K562 (cell line): ENCODE measurements at regions not wholly inside any gene's neighbourhood (a gene's known extent, or its start where the extent isn't known, plus 50 kb on each side); places are given as distances from the start of the nearest gene placed in this dataset.

Source experiments
- ATAC-seq: fragments of 200-7000 bp; cut with Tn5 transposase; 3 replicates; pipeline ENCODE4 v1.9.1; 2020; ENCODE audit warnings: moderate library complexity
- BruUV-seq: library from RNA; stranded (reverse); fragments of 400-500 nt; replicated peaks from 2 replicates; lab custom pipeline; 2021; lab: Mats Ljungman, UMichigan
- CTCF ChIA-PET: fragments of 300-600 bp; formaldehyde crosslinking; extraction: SDS; loops from one replicate; lab custom pipeline; 2021; ENCODE audit warnings: low intra/inter-chr PET ratio; lab: Yijun Ruan, JAX
- POLR2A ChIA-PET: fragments of 300-600, 350-650 bp; sonication (Branson Sonifier 250); formaldehyde crosslinking; extraction: SDS; loops from one replicate; lab custom pipeline; 2021; ENCODE audit warnings: antibody characterized with exemption, inconsistent platforms; lab: Yijun Ruan, JAX
- DNase-seq, 4 experiments: peaks; one replicate each; pipeline versions ENCODE4 v3.0.0 to v3.0.0-alpha.2; 2011 to 2018; ENCODE audit warnings: low spot score in 3 of 4, mixed read lengths in 3 of 4; ENCODE audit errors: extremely low read depth in 1 of 4
- FAIRE-seq: peaks from 2 replicates; lab custom pipeline; 2011; peaks lifted over from hg19 to GRCh38; lab: Jason Lieb, UNC
- H2AFZ ChIP-seq: 2 replicates; pipeline ENCODE4 v1.6.0; 2011; ENCODE audit warnings: low read depth, low read length, control low read depth, inconsistent platforms
- H3K27ac ChIP-seq: fragments of 200-600 bp; 3 replicates; pipeline ENCODE4 v1.8.0; 2011; ENCODE audit warnings: low read depth, mild to moderate bottlenecking, control low read depth, inconsistent platforms, low read length, moderate library complexity, mixed read lengths; ENCODE audit errors: extremely low read depth
- H3K27me3 ChIP-seq, 2 experiments: fragments of 300-600 bp in 1 of 2; 2 replicates in 1 of 2; 3 replicates in 1 of 2; pipeline versions ENCODE4 v1.6.0 to v1.8.0; 2011; ENCODE audit warnings: inconsistent platforms in 2 of 2, low read length in 2 of 2, mild to moderate bottlenecking in 1 of 2, mixed read lengths in 1 of 2, moderate library complexity in 1 of 2; ENCODE audit not compliant: control insufficient read depth in 2 of 2, insufficient read depth in 2 of 2
- H3K36me3 ChIP-seq: fragments of 300-600 bp; 3 replicates; pipeline ENCODE4 v1.8.0; 2011; ENCODE audit warnings: mild to moderate bottlenecking, low read length, inconsistent platforms; ENCODE audit not compliant: control insufficient read depth, insufficient read depth
- H3K4me1 ChIP-seq, 2 experiments: fragments of 200-600 bp in 1 of 2; replicated peaks in 1 of 2; 2 replicates in 1 of 2; 3 replicates in 1 of 2; pipeline versions ENCODE4 v1.5.1 to v1.8.0; 2011; ENCODE audit warnings: inconsistent platforms in 2 of 2, low read length in 2 of 2, mild to moderate bottlenecking in 1 of 2, mixed read lengths in 1 of 2, moderate library complexity in 1 of 2; ENCODE audit not compliant: control insufficient read depth in 2 of 2, insufficient read depth in 2 of 2
- H3K4me2 ChIP-seq: 2 replicates; pipeline ENCODE4 v1.6.1; 2011; ENCODE audit warnings: low read length, control low read depth, inconsistent platforms, mixed read lengths; ENCODE audit not compliant: insufficient read depth
- H3K4me3 ChIP-seq: fragments of 200-600 bp; sonication (generic), shearing (Covaris generic); 2 replicates; pipeline ENCODE4 v1.5.1; 2016; ENCODE audit warnings: control low read depth, inconsistent platforms
- H3K79me2 ChIP-seq: fragments of 200-600 bp; 3 replicates; pipeline ENCODE4 v1.8.0; 2011; ENCODE audit warnings: low read length, inconsistent platforms; ENCODE audit not compliant: control insufficient read depth, insufficient read depth
- H3K9ac ChIP-seq, 2 experiments: 2 replicates each; pipeline versions ENCODE4 v1.6.0 to v1.6.1; 2011; ENCODE audit warnings: low read depth in 2 of 2, low read length in 2 of 2, control low read depth in 1 of 2, inconsistent platforms in 1 of 2, mild to moderate bottlenecking in 1 of 2, mixed read lengths in 1 of 2; ENCODE audit not compliant: insufficient read depth in 1 of 2
- H3K9me1 ChIP-seq: one replicate; pipeline ENCODE4 v1.6.0; 2011; ENCODE audit warnings: inconsistent platforms, mild to moderate bottlenecking, low read length, moderate library complexity; ENCODE audit not compliant: control insufficient read depth, insufficient read depth
- H3K9me3 ChIP-seq: replicated peaks from 2 replicates; pipeline ENCODE4 v1.5.1; 2011; ENCODE audit warnings: low read depth, low read length, inconsistent platforms; ENCODE audit not compliant: control insufficient read depth, insufficient read depth
- H4K20me1 ChIP-seq: replicated peaks from 2 replicates; pipeline ENCODE4 v1.6.1; 2011; ENCODE audit warnings: low read length, inconsistent platforms, mixed read lengths; ENCODE audit not compliant: control insufficient read depth, insufficient read depth
- ARHGAP35 ChIP-seq: fragments of 450-650 bp; IDR thresholded peaks from 2 replicates; pipeline ENCODE4 v1.6.1; 2018; ENCODE audit not compliant: partially characterized antibody
- CBX5 ChIP-seq: IDR thresholded peaks from 2 replicates; pipeline ENCODE4 v1.6.1; 2014; ENCODE audit warnings: low read depth, borderline replicate concordance
- GTF2A2 ChIP-seq: IDR thresholded peaks from 2 replicates; pipeline ENCODE4 v1.6.1; 2016; ENCODE audit warnings: mild to moderate bottlenecking, missing genetic modification characterization, missing compliant biosample characterization
- GTF2F1 ChIP-seq: IDR thresholded peaks from 2 replicates; pipeline ENCODE4 v1.6.1; 2011; ENCODE audit warnings: low read depth, low read length, improper control_type of control experiment
- PYGO2 ChIP-seq: fragments of 450-650 bp; IDR thresholded peaks from 2 replicates; pipeline ENCODE4 v1.6.1; 2016; ENCODE audit warnings: mild to moderate bottlenecking, missing genetic modification characterization, moderate library complexity, missing compliant biosample characterization
- RBFOX2 ChIP-seq: fragments of 200-400 bp; formaldehyde crosslinking; IDR thresholded peaks from 2 replicates; pipeline ENCODE4 v1.6.1; 2017; ENCODE audit warnings: low read depth, mild to moderate bottlenecking, low read length, moderate library complexity
- SP1 ChIP-seq: sonication (generic); formaldehyde crosslinking; IDR thresholded peaks from 2 replicates; pipeline ENCODE4 v1.8.1; 2022; ENCODE audit warnings: mild to moderate bottlenecking, missing genetic modification reagents
- ZNF197 ChIP-seq: fragments of 200-800 bp; sonication (Bioruptor generic); IDR thresholded peaks from 2 replicates; pipeline ENCODE4 v1.6.1; 2016; ENCODE audit warnings: low read depth, missing genetic modification characterization, missing compliant biosample characterization
- ZNF589 ChIP-seq: fragments of 200-800 bp; sonication (Bioruptor generic); IDR thresholded peaks from 2 replicates; pipeline ENCODE4 v1.6.1; 2016; ENCODE audit warnings: low read depth, missing genetic modification characterization, missing compliant biosample characterization
- ZNF717 ChIP-seq: fragments of 250-450 bp; sonication (Bioruptor Pico); IDR thresholded peaks from 2 replicates; pipeline ENCODE4 v1.5.0; 2021
- WGBS: fragments of 100-300 bp; shearing (Covaris generic); methylation state at CpG from one replicate; pipeline ENCODE4 v1.1.6; 2016; ENCODE audit warnings: low coverage, mixed read lengths; ENCODE audit not compliant: insufficient coverage; ENCODE audit errors: missing lambda C conversion rate; 5-methylcytosine and 5-hydroxymethylcytosine counted together
- in situ Hi-C: fragments of 300-500 bp; cut with MboI; formaldehyde crosslinking; loops from 4 replicates; pipeline ENCODE4 v1.15.0; 2018; ENCODE audit warnings: inconsistent platforms, mixed read lengths
- intact Hi-C: fragments of 100-400 bp; cut with micrococcal nuclease; formaldehyde crosslinking; loops from 2 replicates; pipeline ENCODE4 v1.14.2; 2022
- TF ChIP-seq, protein P1 (sequence below): sonication (generic); formaldehyde crosslinking; IDR thresholded peaks from 2 replicates; pipeline ENCODE4 v1.9.0; 2022; ENCODE audit warnings: mild to moderate bottlenecking, missing genetic modification reagents
- TF ChIP-seq, protein P2 (sequence below): fragments of 250-450 bp; sonication (Bioruptor Pico); IDR thresholded peaks from 2 replicates; pipeline ENCODE4 v1.8.0; 2022; ENCODE audit warnings: moderate library complexity, mild to moderate bottlenecking, inconsistent platforms

DNA sequence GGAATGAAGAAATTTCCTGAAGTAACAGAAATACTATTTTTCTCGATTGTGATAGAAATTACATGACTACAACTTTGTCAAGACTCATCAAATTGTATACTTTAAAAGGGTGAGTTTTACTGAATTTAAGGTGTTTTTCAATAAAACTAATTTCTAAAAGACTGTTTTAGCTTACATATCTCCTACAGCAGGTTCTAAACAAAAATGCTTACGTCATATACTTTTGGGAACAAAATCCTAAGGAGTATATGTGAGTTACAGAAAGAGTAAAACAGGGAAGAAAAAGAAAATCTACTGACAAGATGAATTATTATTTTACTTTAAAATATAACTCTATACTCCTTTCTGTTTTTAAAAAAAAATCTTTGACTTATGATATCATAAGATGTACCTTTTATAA, 660.3 kb upstream of the PKDCC start (continued):
- no peak for TF ChIP-seq CBX5

DNA sequence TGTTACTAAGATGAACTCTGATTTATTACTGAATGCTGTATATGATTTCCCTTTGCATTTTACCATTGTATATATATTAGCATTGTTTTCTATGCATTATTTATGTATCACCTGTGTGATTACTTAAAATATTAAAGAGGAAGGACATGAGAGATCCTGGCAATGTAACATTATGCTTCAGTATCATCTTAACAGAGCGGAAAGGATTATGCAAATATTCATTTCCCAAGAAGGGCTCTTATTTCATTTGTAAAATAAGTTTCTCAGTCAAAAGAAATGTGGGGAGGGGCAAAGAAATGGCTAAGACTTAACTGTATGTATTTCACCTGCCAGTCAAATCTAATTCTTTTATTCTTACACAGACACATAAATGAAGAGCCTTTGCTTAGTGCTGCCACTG, 654.2 kb upstream of the PKDCC start:
- DNase-seq: no peak
- H2AFZ ChIP-seq: no peak overlapping the region
- ChIA-PET CTCF (no interaction called here), POLR2A (no interaction called here)
- no peaks in the 10 kb centered on the region for H3K9me1 ChIP-seq
- H3K9me3 ChIP-seq: no peaks in the 10 kb centered on the region
- no peaks in the 10 kb centered on the region for H4K20me1 ChIP-seq
- intact Hi-C loops: no loop called here
- WGBS: 0% methylated on average over 1 of the region's 1 CpG
- no TSS peak for BruUV-seq
- no peaks in the 10 kb centered on the region for H3K79me2 ChIP-seq
- no peak overlapping the region for H3K4me3 ChIP-seq
- H3K27me3 ChIP-seq: no peaks in the 10 kb centered on the region
- in situ Hi-C loops: no loop called here
- no peak overlapping the region for H3K4me2 ChIP-seq
- TF ChIP-seq SP1: no peak
- TF ChIP-seq, all 486 proteins: peak for 0
- H3K36me3 ChIP-seq: no peaks in the 10 kb centered on the region
- FAIRE-seq (no peak), ATAC-seq (no peak)
- no peaks in the 10 kb centered on the region for H3K4me1 ChIP-seq
- no peak overlapping the region for H3K9ac ChIP-seq
- H3K27ac ChIP-seq: no peak overlapping the region

- H4K20me1 ChIP-seq: no peaks in the 10 kb centered on the region
- H3K27me3 ChIP-seq: no peaks in the 10 kb centered on the region
- H3K4me3 ChIP-seq: no peak overlapping the region
- CTCF ChIA-PET: no interaction called here
- FAIRE-seq: no peak
- H3K27ac ChIP-seq: no peak overlapping the region
- ATAC-seq: no peak
- H2AFZ ChIP-seq: no peak overlapping the region
- no peaks in the 10 kb centered on the region for H3K36me3 ChIP-seq
- H3K4me2 ChIP-seq: no peak overlapping the region
- no peak for TF ChIP-seq PYGO2 (tag)
- TF ChIP-seq ZNF717: no peak
- no peak for TF ChIP-seq GTF2A2
- TF ChIP-seq ZNF589 (CRISPR knock-in tag): no peak
- TF ChIP-seq, protein P1, sequence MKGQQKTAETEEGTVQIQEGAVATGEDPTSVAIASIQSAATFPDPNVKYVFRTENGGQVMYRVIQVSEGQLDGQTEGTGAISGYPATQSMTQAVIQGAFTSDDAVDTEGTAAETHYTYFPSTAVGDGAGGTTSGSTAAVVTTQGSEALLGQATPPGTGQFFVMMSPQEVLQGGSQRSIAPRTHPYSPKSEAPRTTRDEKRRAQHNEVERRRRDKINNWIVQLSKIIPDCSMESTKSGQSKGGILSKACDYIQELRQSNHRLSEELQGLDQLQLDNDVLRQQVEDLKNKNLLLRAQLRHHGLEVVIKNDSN (CRISPR knock-in tag): no peak
- no peak for TF ChIP-seq ARHGAP35
- TF ChIP-seq, protein P2, sequence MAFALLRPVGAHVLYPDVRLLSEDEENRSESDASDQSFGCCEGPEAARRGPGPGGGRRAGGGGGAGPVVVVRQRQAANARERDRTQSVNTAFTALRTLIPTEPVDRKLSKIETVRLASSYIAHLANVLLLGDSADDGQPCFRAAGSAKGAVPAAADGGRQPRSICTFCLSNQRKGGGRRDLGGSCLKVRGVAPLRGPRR (CRISPR knock-in tag): no peak
- no peak for TF ChIP-seq RBFOX2
- TF ChIP-seq GTF2F1: no peak
- no peak for TF ChIP-seq ZNF197 (CRISPR knock-in tag)
- TF ChIP-seq, all 486 proteins: peak for 0
- Histone ChIP-seq H3K9ac (no peak overlapping the region), H3K79me2 (no peaks in the 10 kb centered on the region), H3K4me1 (no peaks in the 10 kb centered on the region), H3K9me3 (no peaks in the 10 kb centered on the region), H3K9me1 (no peaks in the 10 kb centered on the region)
- in situ Hi-C loops: no loop called here
- POLR2A ChIA-PET: no interaction called here
- intact Hi-C loops: no loop called here
- 0% methylated on average over 1 of the region's 1 CpG for WGBS
- BruUV-seq: no TSS peak
- no peak for DNase-seq
Observed at GRCh38 chr2:41394541-41394940, 653.3 kb upstream of the PKDCC start.
